GM10266 (cell line): ENCODE measurements at regions not wholly inside any gene's neighbourhood (a gene's known extent, or its start where the extent isn't known, plus 50 kb on each side); places are given as distances from the start of the nearest gene placed in this dataset.
"Not testable (repeated sequence)": the region's sequence is repeated elsewhere in the genome, so short reads cannot be mapped to it uniquely, and the experiment has no call there.

Experiments used
- DNase-seq: peaks from one replicate; pipeline ENCODE4 v3.0.0; 2012; ENCODE audit errors: extremely low spot score
- CTCF ChIP-seq: IDR thresholded peaks from 2 replicates; pipeline ENCODE4 v1.5.1; 2012; ENCODE audit warnings: mild to moderate bottlenecking, low read depth; ENCODE audit not compliant: control insufficient read depth, insufficient read depth; ENCODE audit errors: missing control alignments

GRCh38 chr3:87437765-87438164, 161.4 kb upstream of the POU1F1 start:
- DNase-seq = no peak

GRCh38 chr3:87436781-87437543, 160.6 kb upstream of the POU1F1 start:
- TF ChIP-seq CTCF = no peak
- no peak for DNase-seq

More at GRCh38 chr3:87437765-87438164, 161.4 kb upstream of the POU1F1 start:
- no peak for TF ChIP-seq CTCF

DNA sequence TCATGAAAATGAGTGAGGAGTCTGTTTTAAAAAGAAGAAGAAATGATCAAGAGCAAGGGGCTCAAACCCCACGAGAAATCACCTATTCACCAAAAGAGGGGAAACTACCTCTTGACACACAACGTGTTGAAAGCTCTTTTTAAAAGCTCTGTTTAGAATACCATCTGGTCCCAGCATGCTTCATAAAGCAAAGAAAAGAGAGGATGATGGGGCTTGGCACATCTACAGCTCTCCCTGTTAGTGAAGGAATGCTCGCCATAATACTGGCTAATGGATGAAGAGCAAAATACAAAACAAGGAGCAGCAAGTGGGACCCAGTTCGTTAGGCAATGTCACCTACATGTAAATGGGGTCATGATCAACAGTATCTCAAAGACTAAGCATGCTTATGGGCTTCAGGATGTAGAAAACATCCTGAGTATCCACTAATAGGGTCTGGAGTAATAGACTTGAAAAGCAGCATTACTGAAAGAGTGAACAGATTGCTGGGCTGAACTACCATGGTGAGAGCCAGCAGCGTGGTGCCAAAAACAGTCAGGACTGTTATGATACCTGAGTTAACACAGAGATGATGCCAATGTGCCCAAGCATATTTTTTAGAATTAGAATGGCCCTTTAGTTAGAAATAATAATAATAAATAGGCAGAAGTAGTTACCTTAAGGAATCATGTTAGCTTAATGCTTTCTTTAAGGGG, 159.7 kb upstream of the POU1F1 start:
- no peak for DNase-seq
- TF ChIP-seq CTCF = no peak

GRCh38 chr3:87433445-87433844, 157.1 kb upstream of the POU1F1 start:
- DNase-seq = not testable (repeated sequence)

DNA sequence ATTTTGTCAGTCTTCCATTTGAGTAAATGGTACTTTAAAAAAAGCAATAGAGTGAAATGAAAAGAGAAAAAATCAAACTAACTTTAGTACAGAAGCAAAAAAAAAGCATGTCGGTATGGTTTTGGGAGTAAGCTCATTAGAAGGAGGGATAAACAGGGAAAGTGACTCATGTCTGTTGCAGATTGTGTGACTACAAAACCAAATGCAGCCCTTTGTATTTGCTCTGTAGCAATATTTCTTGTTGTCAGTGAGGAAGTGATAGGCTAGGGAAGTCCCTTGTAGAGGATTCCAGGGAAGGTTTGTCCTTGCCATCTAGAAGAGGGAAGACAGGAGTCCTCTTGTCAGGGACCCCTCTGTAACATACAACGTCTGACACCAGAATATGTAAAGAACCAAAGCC, 150.5 kb upstream of the POU1F1 start:
- no peak for TF ChIP-seq CTCF
- DNase-seq = no peak

DNA sequence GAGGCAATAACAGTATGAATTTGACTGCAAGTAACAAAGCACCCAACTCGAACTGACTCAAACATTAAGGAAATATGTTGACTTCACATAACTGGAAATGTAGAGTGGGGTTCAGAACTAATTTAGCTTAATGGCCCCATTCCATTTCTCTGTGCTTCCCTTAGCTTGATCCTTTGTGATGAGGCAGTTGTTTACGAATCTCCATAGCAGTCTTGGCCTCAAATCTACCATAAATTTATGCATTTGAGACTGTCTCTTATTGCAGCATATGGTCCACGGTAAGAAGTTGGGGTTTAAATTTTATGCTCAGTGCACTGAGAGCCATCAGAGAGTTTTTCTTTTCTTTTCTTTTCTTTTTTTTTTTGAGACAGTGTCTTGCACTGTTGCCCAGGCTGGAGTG, 148.7 kb upstream of the POU1F1 start:
- no peak for TF ChIP-seq CTCF

GRCh38 chr3:87423336-87423735, 147.0 kb upstream of the POU1F1 start:
- no peak for TF ChIP-seq CTCF
- DNase-seq = no peak

More for the DNA sequence above, 148.7 kb upstream of the POU1F1 start:
- no peak for DNase-seq
